H1 (cell line): ENCODE measurements at regions not wholly inside any gene's neighbourhood (a gene's known extent, or its start where the extent isn't known, plus 50 kb on each side); places are given as distances from the start of the nearest gene placed in this dataset.

ENCODE experiments used
- CTCF ChIA-PET: fragments of 300-600 bp; sonication (Branson Sonifier 250); formaldehyde crosslinking; loops from one replicate; lab custom pipeline; 2021; ENCODE audit not compliant: partially characterized antibody; lab: Charles Lee
- POLR2A ChIA-PET: fragments of 300-600 bp; sonication (Branson Sonifier 250); formaldehyde crosslinking; loops from one replicate; lab custom pipeline; 2021; ENCODE audit warnings: inconsistent platforms; ENCODE audit not compliant: partially characterized antibody; lab: Charles Lee
- DNase-seq, 2 experiments: peaks; one replicate each; pipeline versions ENCODE4 v3.0.0 to v3.0.0-alpha.2; 2010 to 2022; ENCODE audit warnings: low spot score in 2 of 2, low read depth in 1 of 2, mixed read lengths in 1 of 2
- FAIRE-seq: peaks from 2 replicates; lab custom pipeline; 2011; peaks lifted over from hg19 to GRCh38; lab: Jason Lieb, UNC
- H2AFZ ChIP-seq: 2 replicates; pipeline ENCODE4 v1.8.1; 2012; ENCODE audit warnings: low read length, inconsistent platforms
- H2AK5ac ChIP-seq: 2 replicates; pipeline ENCODE4 v1.6.1; 2013; ENCODE audit warnings: low read depth, low read length
- H2BK120ac ChIP-seq: replicated peaks from 2 replicates; pipeline ENCODE3; 2013; ENCODE audit warnings: low read depth, low read length, inconsistent platforms
- H2BK12ac ChIP-seq: 2 replicates; pipeline ENCODE4 v1.6.1; 2013; ENCODE audit warnings: low read depth, low read length
- H2BK15ac ChIP-seq: 2 replicates; pipeline ENCODE4 v1.6.1; 2013; ENCODE audit warnings: low read length
- H2BK20ac ChIP-seq: 2 replicates; pipeline ENCODE4 v1.6.1; 2013; ENCODE audit warnings: low read length
- H2BK5ac ChIP-seq: 2 replicates; pipeline ENCODE4 v1.6.1; 2013; ENCODE audit warnings: low read depth, low read length
- H3K14ac ChIP-seq: 2 replicates; pipeline ENCODE4 v1.6.1; 2013; ENCODE audit warnings: inconsistent platforms; ENCODE audit not compliant: insufficient read length
- H3K18ac ChIP-seq: 2 replicates; pipeline ENCODE4 v1.6.1; 2013; ENCODE audit warnings: low read length; ENCODE audit errors: extremely low read depth
- H3K23ac ChIP-seq: 2 replicates; pipeline ENCODE4 v1.6.1; 2013; ENCODE audit warnings: inconsistent platforms; ENCODE audit not compliant: insufficient read length
- H3K23me2 ChIP-seq: 2 replicates; pipeline ENCODE4 v1.6.1; 2013; ENCODE audit warnings: low read depth, low read length
- H3K27ac ChIP-seq: 2 replicates; pipeline ENCODE4 v1.6.1; 2011; ENCODE audit warnings: low read depth, low read length, inconsistent platforms
- H3K27me3 ChIP-seq, 4 experiments: replicated peaks in 1 of 4; 1 replicate in 1 of 4; 2 replicates in 3 of 4; pipeline versions ENCODE4 v1.6.1 to v1.8.1; 2011 to 2013; ENCODE audit warnings: low read length in 3 of 4, mild to moderate bottlenecking in 3 of 4, inconsistent platforms in 2 of 4, mixed read lengths in 2 of 4, moderate library complexity in 1 of 4; ENCODE audit not compliant: control insufficient read depth in 3 of 4, insufficient read depth in 3 of 4; ENCODE audit errors: extremely low read depth in 1 of 4
- H3K36me3 ChIP-seq, 4 experiments: 2 replicates each; pipeline versions ENCODE4 v1.6.1 to v1.8.1; 2011 to 2013; ENCODE audit warnings: mild to moderate bottlenecking in 4 of 4, low read length in 3 of 4, moderate library complexity in 2 of 4, control low read depth in 1 of 4, inconsistent platforms in 1 of 4; ENCODE audit not compliant: insufficient read depth in 4 of 4, control insufficient read depth in 2 of 4
- H3K4ac ChIP-seq: replicated peaks from 2 replicates; pipeline ENCODE3; 2013; ENCODE audit warnings: low read length, low read depth, mixed read lengths, inconsistent platforms; ENCODE audit not compliant: insufficient read length
- H3K4me1 ChIP-seq, 4 experiments: replicated peaks in 1 of 4; 1 replicate in 1 of 4; 2 replicates in 3 of 4; pipeline versions ENCODE4 v1.6.1 to v1.8.1; 2011 to 2013; ENCODE audit warnings: low read length in 3 of 4, inconsistent platforms in 2 of 4, mixed read lengths in 1 of 4; ENCODE audit not compliant: insufficient read depth in 4 of 4, control insufficient read depth in 3 of 4
- H3K4me2 ChIP-seq, 2 experiments: 2 replicates each; pipeline versions ENCODE4 v1.6.1 to v1.8.1; 2011 to 2013; ENCODE audit warnings: low read depth in 2 of 2, low read length in 2 of 2, control low read depth in 1 of 2, inconsistent platforms in 1 of 2, mild to moderate bottlenecking in 1 of 2; ENCODE audit not compliant: insufficient read depth in 1 of 2
- H3K4me3 ChIP-seq, 4 experiments: fragments of 200-600, 300-600 bp in 1 of 4; sonication (generic), shearing (Covaris generic), sonication (Bioruptor Twin) in 1 of 4; 2 replicates each; pipeline versions ENCODE4 v1.5.1 to v1.8.1; 2011 to 2016; ENCODE audit warnings: low read length in 4 of 4, low read depth in 3 of 4, control low read depth in 2 of 4, inconsistent platforms in 2 of 4, mild to moderate bottlenecking in 2 of 4, mixed read lengths in 1 of 4, moderate library complexity in 1 of 4; ENCODE audit not compliant: insufficient read depth in 2 of 4; ENCODE audit errors: extremely low read depth in 1 of 4
- H3K56ac ChIP-seq: replicated peaks from 2 replicates; pipeline ENCODE3; 2013; ENCODE audit warnings: low read depth, mild to moderate bottlenecking, mixed read lengths, low read length, inconsistent platforms; ENCODE audit not compliant: insufficient read length
- H3K79me1 ChIP-seq: 2 replicates; pipeline ENCODE4 v1.6.1; 2013; ENCODE audit warnings: low read depth, low read length, control low read depth
- H3K79me2 ChIP-seq, 2 experiments: 2 replicates each; pipeline versions ENCODE4 v1.6.1 to v1.8.1; 2012 to 2013; ENCODE audit warnings: low read length in 2 of 2, mild to moderate bottlenecking in 2 of 2, inconsistent platforms in 1 of 2; ENCODE audit not compliant: insufficient read depth in 2 of 2, control insufficient read depth in 1 of 2
- H3K9ac ChIP-seq, 4 experiments: replicated peaks in 1 of 4; 1 replicate in 1 of 4; 2 replicates in 3 of 4; pipeline versions ENCODE4 v1.6.1 to v1.8.1; 2011 to 2013; ENCODE audit warnings: low read depth in 3 of 4, low read length in 3 of 4, control low read depth in 2 of 4, mild to moderate bottlenecking in 2 of 4, moderate library complexity in 2 of 4, inconsistent platforms in 1 of 4; ENCODE audit errors: extremely low read depth in 1 of 4
- H3K9me3 ChIP-seq, 2 experiments: 2 replicates each; pipeline versions ENCODE4 v1.6.1 to v1.8.1; 2012 to 2013; ENCODE audit warnings: mild to moderate bottlenecking in 2 of 2, moderate library complexity in 2 of 2, control low read depth in 1 of 2, inconsistent platforms in 1 of 2, low read depth in 1 of 2, low read length in 1 of 2, mixed read lengths in 1 of 2; ENCODE audit not compliant: insufficient read depth in 2 of 2
- H4K20me1 ChIP-seq, 2 experiments: replicated peaks in 1 of 2; 2 replicates each; pipeline versions ENCODE3 to v1.8.1; 2011 to 2013; ENCODE audit warnings: inconsistent platforms in 2 of 2, low read length in 2 of 2, mild to moderate bottlenecking in 1 of 2; ENCODE audit not compliant: insufficient read depth in 2 of 2, control insufficient read depth in 1 of 2
- H4K5ac ChIP-seq: 2 replicates; pipeline ENCODE4 v1.6.1; 2013; ENCODE audit warnings: low read length, low read depth, mixed read lengths, inconsistent platforms; ENCODE audit not compliant: insufficient read length
- H4K8ac ChIP-seq: 2 replicates; pipeline ENCODE4 v1.8.0; 2013; ENCODE audit warnings: mild to moderate bottlenecking, moderate library complexity, low read length, inconsistent platforms; ENCODE audit not compliant: insufficient read depth; ENCODE audit errors: extremely low read depth
- H4K91ac ChIP-seq: replicated peaks from 2 replicates; pipeline ENCODE3; 2013; ENCODE audit warnings: low read length, mixed read lengths, inconsistent platforms; ENCODE audit not compliant: insufficient read length
- CTBP2 ChIP-seq: IDR thresholded peaks from 2 replicates; pipeline ENCODE4 v1.7.0; 2011; ENCODE audit warnings: borderline replicate concordance, mild to moderate bottlenecking, moderate library complexity, mixed read lengths, low read length; ENCODE audit not compliant: insufficient read depth, insufficient read length
- EZH2 ChIP-seq: fragments of 200-600 bp; sonication (generic); IDR thresholded peaks from 2 replicates; pipeline ENCODE4 v1.7.1; 2012; ENCODE audit warnings: low read depth, mild to moderate bottlenecking, moderate library complexity, low read length, inconsistent platforms; ENCODE audit not compliant: severe bottlenecking
- MAFK ChIP-seq: IDR thresholded peaks from 2 replicates; pipeline ENCODE4 v1.6.1; 2012; ENCODE audit warnings: low read depth, mild to moderate bottlenecking, improper control_type of control experiment, low read length
- TCF12 ChIP-seq: IDR thresholded peaks from 2 replicates; pipeline ENCODE4 v1.6.1; 2011; ENCODE audit warnings: low read depth, mild to moderate bottlenecking, low read length
- WGBS, 2 experiments: shearing (Covaris generic) in 1 of 2; methylation state at CpG; one replicate each; pipeline versions ENCODE4 v1.1.6 to v1.1.7; 2013 to 2015; ENCODE audit warnings: low lambda C conversion rate in 2 of 2, mixed read lengths in 2 of 2, inconsistent platforms in 1 of 2, low coverage in 1 of 2, missing lambda C conversion rate in 1 of 2; ENCODE audit not compliant: insufficient replicate concordance in 2 of 2, insufficient coverage in 1 of 2, insufficient read length in 1 of 2; ENCODE audit errors: extremely low coverage in 1 of 2, missing lambda C conversion rate in 1 of 2; 5-methylcytosine and 5-hydroxymethylcytosine counted together

GRCh38 chr14:95603415-95603814, 68.6 kb downstream of the GLRX5 start:
- H3K4me1 ChIP-seq = peaks cover 0 to 2% (median under 1%) of the 10 kb centered on the region in 4 experiments; a peak in 4 of 7 replicates
- H2BK12ac ChIP-seq = no peak overlapping the region
- no peak overlapping the region for H2AFZ ChIP-seq
- no peak overlapping the region for H3K9ac ChIP-seq
- peaks cover 0 to 6% (median 0%) of the 10 kb centered on the region in 4 experiments; a peak in 1 of 7 replicates for H3K27me3 ChIP-seq
- no peaks in the 10 kb centered on the region for H3K79me1 ChIP-seq
- peaks cover 1% of the 10 kb centered on the region for H3K23me2 ChIP-seq
- 0 out of 4 replicates have a peak, but pooled peaks cover 3% of the 10 kb centered on the region in 2 experiments for H3K9me3 ChIP-seq
- no peak overlapping the region for H3K4me3 ChIP-seq
- no peak overlapping the region for H2BK20ac ChIP-seq
- no peak overlapping the region for H4K8ac ChIP-seq
- no peak overlapping the region for H3K14ac ChIP-seq
- no peak overlapping the region for H3K27ac ChIP-seq
- no peak overlapping the region for H2BK5ac ChIP-seq
- H2BK15ac ChIP-seq = no peak overlapping the region
- DNase-seq (no peak), FAIRE-seq (no peak)
- no peak overlapping the region for H3K4me2 ChIP-seq
- no peak overlapping the region for H2BK120ac ChIP-seq
- H2AK5ac ChIP-seq = no peak overlapping the region
- H3K18ac ChIP-seq = no peak overlapping the region
- no peaks in the 10 kb centered on the region for H3K36me3 ChIP-seq
- H4K20me1 ChIP-seq = no peaks in the 10 kb centered on the region
- POLR2A ChIA-PET = interaction anchor here (1.1 kb wide), 1 partner anchor 306 kb away, joined by 3 read pairs; no protein-coding TSS in a partner anchor
- no peak overlapping the region for H4K91ac ChIP-seq
- no peak overlapping the region for H3K56ac ChIP-seq
- no peak overlapping the region for H3K4ac ChIP-seq
- CTCF ChIA-PET = interaction anchor here (0.6 to 1.7 kb wide), 4 partner anchors 30 to 80 kb away, joined by 3 to 5 read pairs (median 3); no protein-coding TSS in a partner anchor
- no peaks in the 10 kb centered on the region for H3K79me2 ChIP-seq
- H3K23ac ChIP-seq = no peak overlapping the region
- 92% methylated on average over 2 of the region's 2 CpGs; no CpG with 5 or more reads in 1 of the 2 experiments for WGBS, 2 experiments
- H4K5ac ChIP-seq = no peak overlapping the region
- TF ChIP-seq CTBP2 (no peak), TCF12 (no peak), EZH2 (no peak), MAFK (no peak)
